ENCODE measurements at regions not wholly inside any gene's neighbourhood (a gene's known extent, or its start where the extent isn't known, plus 50 kb on each side); places are given as distances from the start of the nearest gene placed in this dataset.

DNA sequence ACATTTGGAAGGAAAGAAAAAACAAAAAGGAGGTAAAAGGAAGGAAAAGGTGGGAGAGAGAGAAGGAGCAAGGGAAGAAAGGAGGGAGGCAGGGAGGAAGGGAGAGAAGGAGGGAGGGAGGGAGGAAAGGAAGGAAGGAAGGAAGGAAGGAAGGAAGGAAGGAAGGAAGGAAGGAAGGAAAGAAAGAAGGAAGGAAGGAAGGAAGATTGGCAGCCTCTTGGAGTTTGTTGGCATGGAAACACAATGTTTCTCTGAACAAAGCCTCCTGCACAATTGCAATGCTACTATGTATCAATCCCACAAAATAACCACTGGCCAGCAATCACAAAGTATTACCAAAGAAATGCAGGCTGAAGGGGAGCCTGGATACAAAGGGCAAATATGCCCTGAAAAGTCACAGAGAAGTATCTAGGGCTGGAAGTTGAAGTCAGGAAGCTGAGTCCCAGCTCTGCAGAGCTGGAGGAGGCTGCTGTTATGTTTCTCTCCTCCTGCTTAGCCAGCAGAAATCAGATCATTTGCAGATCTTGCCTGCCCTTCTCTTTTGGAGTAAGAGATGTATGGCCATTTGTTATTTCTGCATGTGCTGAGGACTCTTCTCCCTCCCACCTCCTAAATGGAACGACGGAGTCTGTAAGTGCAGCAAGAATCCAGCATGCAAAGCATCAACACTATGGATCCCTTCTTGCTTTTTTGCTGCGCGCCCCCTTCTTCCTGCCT is 195.9 kb upstream of the LDB2 start:
- no peaks in the 10 kb centered on the region for H3K27me3 ChIP-seq (ENCODE audit: control insufficient read depth, insufficient read depth, low read length)
- no peak overlapping the region for H3K27ac ChIP-seq (ENCODE audit: insufficient read depth, low read length)
- no peaks in the 10 kb centered on the region for H3K9me3 ChIP-seq (ENCODE audit: control insufficient read depth, insufficient read depth, low read depth, low read length)
- peak; percentile 21 to 26 for DNase-seq (ENCODE audit: low read depth in 2 of 2)
- no peak overlapping the region for H3K9ac ChIP-seq (ENCODE audit: insufficient read depth, low read length)
- no peak overlapping the region for H3K4me3 ChIP-seq (replicated peaks in 1 of 4; ENCODE audit: control extremely low read depth in 1 of 4, insufficient read depth in 1 of 4, low read depth in 3 of 4, low read length in 4 of 4)
- H3K4me1 ChIP-seq (ENCODE audit: control insufficient read depth, extremely low read depth, insufficient read depth, low read length), result no peaks in the 10 kb centered on the region
- no peak for TF ChIP-seq EZH2 (IDR thresholded peaks at IDR 0.05; ENCODE audit: low read length, missing control alignments)
- TF ChIP-seq, protein P1, sequence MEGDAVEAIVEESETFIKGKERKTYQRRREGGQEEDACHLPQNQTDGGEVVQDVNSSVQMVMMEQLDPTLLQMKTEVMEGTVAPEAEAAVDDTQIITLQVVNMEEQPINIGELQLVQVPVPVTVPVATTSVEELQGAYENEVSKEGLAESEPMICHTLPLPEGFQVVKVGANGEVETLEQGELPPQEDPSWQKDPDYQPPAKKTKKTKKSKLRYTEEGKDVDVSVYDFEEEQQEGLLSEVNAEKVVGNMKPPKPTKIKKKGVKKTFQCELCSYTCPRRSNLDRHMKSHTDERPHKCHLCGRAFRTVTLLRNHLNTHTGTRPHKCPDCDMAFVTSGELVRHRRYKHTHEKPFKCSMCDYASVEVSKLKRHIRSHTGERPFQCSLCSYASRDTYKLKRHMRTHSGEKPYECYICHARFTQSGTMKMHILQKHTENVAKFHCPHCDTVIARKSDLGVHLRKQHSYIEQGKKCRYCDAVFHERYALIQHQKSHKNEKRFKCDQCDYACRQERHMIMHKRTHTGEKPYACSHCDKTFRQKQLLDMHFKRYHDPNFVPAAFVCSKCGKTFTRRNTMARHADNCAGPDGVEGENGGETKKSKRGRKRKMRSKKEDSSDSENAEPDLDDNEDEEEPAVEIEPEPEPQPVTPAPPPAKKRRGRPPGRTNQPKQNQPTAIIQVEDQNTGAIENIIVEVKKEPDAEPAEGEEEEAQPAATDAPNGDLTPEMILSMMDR (conservative IDR thresholded peaks at IDR 0.05 in 1 of 2, IDR thresholded peaks at IDR 0.05 in 1 of 2; ENCODE audit: low read depth in 1 of 2, low read length in 2 of 2), result no peak
- no peak overlapping the region for H3K4me2 ChIP-seq (ENCODE audit: extremely low read depth, insufficient read depth, low read length)
- no peaks in the 10 kb centered on the region for H4K20me1 ChIP-seq (ENCODE audit: control insufficient read depth, extremely low read depth, insufficient read depth, low read length)
- no peaks in the 10 kb centered on the region for H3K36me3 ChIP-seq (ENCODE audit: control insufficient read depth, insufficient read depth, low read length)
- H3K79me2 ChIP-seq (ENCODE audit: control insufficient read depth, insufficient read depth, low read length), result no peaks in the 10 kb centered on the region
- H2AFZ ChIP-seq (ENCODE audit: low read length), result peak overlapping the region; percentile 17

DNA sequence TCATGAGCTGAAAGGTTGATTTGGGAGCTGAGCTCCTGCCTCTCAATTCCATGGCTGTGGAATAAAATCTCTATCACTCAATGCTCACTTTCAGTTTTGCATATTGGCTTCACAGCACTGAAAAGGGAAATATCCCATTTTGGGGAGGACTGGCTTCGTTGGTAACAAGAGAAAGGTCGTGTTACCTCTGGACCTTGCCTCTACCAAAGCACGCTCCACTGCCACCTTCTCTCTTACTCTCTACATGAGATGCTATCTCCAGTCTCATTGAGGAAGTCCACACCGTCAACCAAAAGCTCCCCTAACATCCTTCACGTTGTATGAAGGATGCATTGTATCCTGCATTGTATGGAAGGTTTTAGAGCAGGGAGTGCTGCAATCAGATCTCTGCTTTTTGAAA is 195.0 kb upstream of the LDB2 start:
- H3K9me3 ChIP-seq (ENCODE audit: control insufficient read depth, insufficient read depth, low read depth, low read length), result no peaks in the 10 kb centered on the region
- no peak overlapping the region for H3K27ac ChIP-seq (ENCODE audit: insufficient read depth, low read length)
- no peaks in the 10 kb centered on the region for H3K4me1 ChIP-seq (ENCODE audit: control insufficient read depth, extremely low read depth, insufficient read depth, low read length)
- H3K36me3 ChIP-seq (ENCODE audit: control insufficient read depth, insufficient read depth, low read length), result no peaks in the 10 kb centered on the region
- TF ChIP-seq, protein P1 (conservative IDR thresholded peaks at IDR 0.05 in 1 of 2, IDR thresholded peaks at IDR 0.05 in 1 of 2; ENCODE audit: low read depth in 1 of 2, low read length in 2 of 2), result no peak
- TF ChIP-seq EZH2 (IDR thresholded peaks at IDR 0.05; ENCODE audit: low read length, missing control alignments), result no peak
- no peak overlapping the region for H3K9ac ChIP-seq (ENCODE audit: insufficient read depth, low read length)
- no peak overlapping the region for H3K4me3 ChIP-seq (replicated peaks in 1 of 4; ENCODE audit: control extremely low read depth in 1 of 4, insufficient read depth in 1 of 4, low read depth in 3 of 4, low read length in 4 of 4)
- no peak overlapping the region for H2AFZ ChIP-seq (ENCODE audit: low read length)
- no peaks in the 10 kb centered on the region for H3K27me3 ChIP-seq (ENCODE audit: control insufficient read depth, insufficient read depth, low read length)
- no peak for DNase-seq (ENCODE audit: low read depth in 2 of 2)
- H4K20me1 ChIP-seq (ENCODE audit: control insufficient read depth, extremely low read depth, insufficient read depth, low read length), result no peaks in the 10 kb centered on the region
- H3K79me2 ChIP-seq (ENCODE audit: control insufficient read depth, insufficient read depth, low read length), result no peaks in the 10 kb centered on the region
- H3K4me2 ChIP-seq (ENCODE audit: extremely low read depth, insufficient read depth, low read length), result no peak overlapping the region

DNA sequence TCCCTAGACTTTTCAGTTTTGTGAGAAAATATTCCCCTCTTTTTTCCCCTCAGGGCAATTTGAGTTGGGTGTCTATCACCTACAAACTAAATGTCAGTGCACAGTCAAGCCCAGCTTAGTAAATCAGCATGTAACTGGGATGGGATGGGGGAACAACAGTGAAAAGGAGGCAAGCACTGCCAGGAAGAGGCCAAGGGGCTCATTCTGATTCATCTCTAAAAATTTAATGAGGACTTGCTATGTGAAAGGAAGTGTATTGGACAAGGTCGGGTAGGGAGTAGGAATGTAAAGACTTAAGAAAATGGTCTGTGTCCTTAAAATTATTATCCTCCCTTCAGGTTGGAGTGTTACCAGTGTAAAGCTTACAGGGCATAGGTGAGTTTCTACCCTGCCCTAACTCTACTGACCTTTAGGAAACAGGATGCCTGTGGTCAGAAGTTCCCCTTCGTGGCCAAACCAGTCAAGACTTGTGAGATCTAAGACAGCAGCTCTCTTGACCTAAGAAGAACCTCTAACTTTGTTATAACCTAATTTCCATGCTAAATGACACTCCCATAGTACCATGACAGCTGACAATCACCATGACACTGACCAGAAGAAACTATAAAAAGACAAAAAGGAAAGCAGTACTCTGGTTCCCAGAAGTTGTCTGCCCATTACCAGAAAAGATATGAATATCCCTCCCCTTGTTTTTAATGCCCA is 194.4 kb upstream of the LDB2 start:
- H2AFZ ChIP-seq (ENCODE audit: low read length), result no peak overlapping the region
- no peaks in the 10 kb centered on the region for H3K4me1 ChIP-seq (ENCODE audit: control insufficient read depth, extremely low read depth, insufficient read depth, low read length)
- no peak overlapping the region for H3K9ac ChIP-seq (ENCODE audit: insufficient read depth, low read length)
- H3K9me3 ChIP-seq (ENCODE audit: control insufficient read depth, insufficient read depth, low read depth, low read length), result no peaks in the 10 kb centered on the region
- H3K27ac ChIP-seq (ENCODE audit: insufficient read depth, low read length), result no peak overlapping the region
- H4K20me1 ChIP-seq (ENCODE audit: control insufficient read depth, extremely low read depth, insufficient read depth, low read length), result no peaks in the 10 kb centered on the region
- H3K36me3 ChIP-seq (ENCODE audit: control insufficient read depth, insufficient read depth, low read length), result no peaks in the 10 kb centered on the region
- no peaks in the 10 kb centered on the region for H3K27me3 ChIP-seq (ENCODE audit: control insufficient read depth, insufficient read depth, low read length)
- no peak overlapping the region for H3K4me2 ChIP-seq (ENCODE audit: extremely low read depth, insufficient read depth, low read length)
- peak in 1 of 2 donors; percentile 35 for DNase-seq (ENCODE audit: low read depth in 2 of 2)
- TF ChIP-seq, protein P1 (conservative IDR thresholded peaks at IDR 0.05 in 1 of 2, IDR thresholded peaks at IDR 0.05 in 1 of 2; ENCODE audit: low read depth in 1 of 2, low read length in 2 of 2), result no peak
- no peak for TF ChIP-seq EZH2 (IDR thresholded peaks at IDR 0.05; ENCODE audit: low read length, missing control alignments)
- no peaks in the 10 kb centered on the region for H3K79me2 ChIP-seq (ENCODE audit: control insufficient read depth, insufficient read depth, low read length)
- no peak overlapping the region for H3K4me3 ChIP-seq (replicated peaks in 1 of 4; ENCODE audit: control extremely low read depth in 1 of 4, insufficient read depth in 1 of 4, low read depth in 3 of 4, low read length in 4 of 4)
